ENCODE measurements at regions not wholly inside any gene's neighbourhood (a gene's known extent, or its start where the extent isn't known, plus 50 kb on each side); places are given as distances from the start of the nearest gene placed in this dataset.
"Not testable (repeated sequence)": the region's sequence is repeated elsewhere in the genome, so short reads cannot be mapped to it uniquely, and the experiment has no call there.

GRCh38 chr5:57651127-57651526, 168.5 kb upstream of the ACTBL2 start:
- DNase-seq = no peak

GRCh38 chr5:57650360-57651069, 167.9 kb upstream of the ACTBL2 start:
- peak; percentile 66 for DNase-seq

GRCh38 chr5:57642698-57643097, 160.1 kb upstream of the ACTBL2 start:
- DNase-seq = no peak

GRCh38 chr5:57642066-57642465, 159.5 kb upstream of the ACTBL2 start:
- DNase-seq = no peak

- DNase-seq = no peak
Observed at GRCh38 chr5:57635146-57635777, 152.7 kb upstream of the ACTBL2 start.

GRCh38 chr5:57632937-57633336, 150.3 kb upstream of the ACTBL2 start:
- DNase-seq = no peak

- not testable (repeated sequence) for DNase-seq
Observed at GRCh38 chr5:57631139-57631538, 148.5 kb upstream of the ACTBL2 start.

- DNase-seq = no peak
Observed at GRCh38 chr5:57627661-57628060, 145.1 kb upstream of the ACTBL2 start.

- DNase-seq = no peak
Observed at GRCh38 chr5:57626703-57627102, 144.1 kb upstream of the ACTBL2 start.

GRCh38 chr5:57621624-57622023, 139.0 kb upstream of the ACTBL2 start:
- no peak for DNase-seq

GRCh38 chr5:57618767-57619381, 136.3 kb upstream of the ACTBL2 start:
- DNase-seq = no peak

- no peak for DNase-seq
Observed at GRCh38 chr5:57613741-57614140, 131.1 kb upstream of the ACTBL2 start.

- DNase-seq = no peak
Observed at GRCh38 chr5:57611177-57611576, 128.6 kb upstream of the ACTBL2 start.

- DNase-seq = no peak
Observed at GRCh38 chr5:57608542-57608941, 125.9 kb upstream of the ACTBL2 start.

GRCh38 chr5:57601996-57602395, 119.4 kb upstream of the ACTBL2 start:
- no peak for DNase-seq

- no peak for DNase-seq
Observed at GRCh38 chr5:57600321-57600720, 117.7 kb upstream of the ACTBL2 start.

GRCh38 chr5:57598756-57599155, 116.1 kb upstream of the ACTBL2 start:
- peak; percentile 46 for DNase-seq

GRCh38 chr5:57598097-57598496, 115.5 kb upstream of the ACTBL2 start:
- DNase-seq = no peak

- DNase-seq = no peak
Observed at GRCh38 chr5:57595523-57595991, 112.9 kb upstream of the ACTBL2 start.

- no peak for DNase-seq
Observed at GRCh38 chr5:57594436-57594835, 111.8 kb upstream of the ACTBL2 start.

- no peak for DNase-seq
Observed at GRCh38 chr5:57592236-57592635, 109.6 kb upstream of the ACTBL2 start.

GRCh38 chr5:57586649-57587048, 104.0 kb upstream of the ACTBL2 start:
- DNase-seq = no peak

- DNase-seq = no peak
Observed at GRCh38 chr5:57582578-57583070, 100.0 kb upstream of the ACTBL2 start.

GRCh38 chr5:57581772-57582171, 99.2 kb upstream of the ACTBL2 start:
- DNase-seq = no peak

Measured in EL (cell line).